NCI-H82 (cell line): ENCODE measurements at regions not wholly inside any gene's neighbourhood (a gene's known extent, or its start where the extent isn't known, plus 50 kb on each side); places are given as distances from the start of the nearest gene placed in this dataset.
"Not testable (repeated sequence)": the region's sequence is repeated elsewhere in the genome, so short reads cannot be mapped to it uniquely, and the experiment has no call there.

Source experiments
- DNase-seq: peaks from one replicate; lab custom pipeline; 2025; lab: John Stamatoyannopoulos, UW

DNA sequence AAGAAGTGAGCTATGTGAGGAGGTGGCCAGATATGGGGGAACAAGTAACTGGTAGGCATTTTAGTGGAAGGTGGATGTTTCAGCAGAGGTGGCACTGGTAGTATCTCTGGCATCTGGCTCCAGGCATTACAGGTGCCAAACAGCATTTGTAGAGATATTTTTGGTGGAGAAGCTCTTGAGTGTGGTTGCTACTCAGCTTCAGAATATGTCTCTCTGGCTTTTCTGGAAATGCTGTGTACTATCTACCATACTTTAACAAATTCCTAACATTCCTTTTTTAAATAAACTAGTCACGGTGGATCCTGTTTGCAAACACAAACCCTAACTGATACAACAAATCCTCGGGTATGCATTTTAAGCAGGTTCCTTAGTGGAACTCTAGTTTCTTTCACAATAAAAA lies 128.0 kb downstream of the BARX2 start:
- no peak for DNase-seq

DNA sequence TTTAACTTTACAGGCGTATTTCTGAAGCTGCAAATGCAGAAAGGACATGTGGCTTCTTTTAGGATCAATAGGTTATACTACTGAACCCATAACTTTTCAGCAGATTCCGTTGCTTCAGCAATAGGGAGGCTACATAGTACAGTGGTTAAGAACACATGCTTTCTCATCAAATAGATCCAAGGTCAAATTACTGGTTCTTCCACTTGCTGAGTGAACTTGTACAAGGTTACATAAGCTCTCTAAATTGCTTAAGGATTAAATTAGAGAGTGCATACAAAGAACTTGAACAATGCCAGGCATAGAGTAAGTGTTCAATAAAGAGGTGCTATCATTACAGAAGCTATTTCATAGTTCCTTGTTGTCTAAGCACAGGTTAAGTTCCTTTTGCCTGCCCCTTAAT lies 129.6 kb downstream of the BARX2 start:
- DNase-seq, result no peak

GRCh38 chr11:129508163-129508562 lies 132.5 kb downstream of the BARX2 start:
- no peak for DNase-seq

DNA sequence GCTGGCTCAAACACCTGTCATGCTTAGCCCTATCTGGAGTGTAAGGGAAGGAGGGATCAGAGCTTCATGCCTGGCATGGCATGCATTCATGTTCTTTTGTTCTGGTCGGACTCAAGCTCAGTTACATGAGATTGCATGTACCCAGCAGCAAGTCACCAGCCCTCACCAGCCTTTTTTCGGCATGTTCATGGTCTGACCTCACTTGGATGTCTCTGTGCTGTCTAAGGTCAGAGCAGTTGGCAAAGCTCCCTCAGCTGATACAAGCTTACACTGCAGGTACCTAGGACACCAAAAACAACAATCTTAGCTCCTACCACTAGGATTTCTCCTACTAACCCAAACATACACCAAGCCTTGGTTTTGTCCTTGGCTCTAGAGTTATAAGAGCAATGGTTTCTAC lies 152.6 kb downstream of the BARX2 start:
- DNase-seq, result no peak

GRCh38 chr11:129530154-129530895 lies 154.7 kb downstream of the BARX2 start:
- no peak for DNase-seq

DNA sequence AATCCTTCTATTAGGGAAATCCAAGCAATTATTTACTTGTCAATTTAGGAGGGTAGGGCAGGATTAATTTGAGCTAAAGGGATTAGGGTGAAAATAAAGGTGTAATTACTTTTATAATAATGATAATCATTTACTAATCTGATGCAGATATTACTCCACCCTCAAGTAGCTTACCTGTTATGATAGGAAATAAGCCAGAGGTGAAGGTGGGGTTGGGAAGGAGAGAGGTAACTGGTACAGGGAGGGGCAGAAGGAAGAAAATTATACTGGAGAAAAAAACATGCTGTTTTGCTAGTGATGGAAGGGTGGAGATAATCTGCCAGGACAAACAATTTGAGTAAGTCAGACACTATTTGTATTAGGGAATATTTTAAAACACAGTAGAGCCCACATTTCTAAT lies 157.7 kb downstream of the BARX2 start:
- DNase-seq, result no peak

DNA sequence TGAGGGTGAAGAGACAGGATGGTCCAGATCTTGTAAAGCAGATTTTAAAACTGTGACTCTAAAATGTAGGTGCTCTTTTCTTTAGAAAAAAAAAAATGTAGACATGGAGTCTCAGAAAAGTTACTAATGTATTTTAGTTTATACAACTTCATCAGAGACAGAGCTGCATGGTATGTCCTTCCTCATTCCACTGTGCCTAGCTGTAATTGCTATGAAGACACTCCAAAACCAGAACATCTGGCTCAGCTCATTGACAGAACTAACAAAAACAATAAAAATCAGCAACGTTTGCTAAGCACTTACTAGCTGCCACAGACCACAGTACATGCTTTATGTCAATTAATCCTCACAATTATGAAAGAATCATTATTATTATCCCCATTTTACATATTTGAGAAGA lies 160.7 kb downstream of the BARX2 start:
- DNase-seq, result no peak

DNA sequence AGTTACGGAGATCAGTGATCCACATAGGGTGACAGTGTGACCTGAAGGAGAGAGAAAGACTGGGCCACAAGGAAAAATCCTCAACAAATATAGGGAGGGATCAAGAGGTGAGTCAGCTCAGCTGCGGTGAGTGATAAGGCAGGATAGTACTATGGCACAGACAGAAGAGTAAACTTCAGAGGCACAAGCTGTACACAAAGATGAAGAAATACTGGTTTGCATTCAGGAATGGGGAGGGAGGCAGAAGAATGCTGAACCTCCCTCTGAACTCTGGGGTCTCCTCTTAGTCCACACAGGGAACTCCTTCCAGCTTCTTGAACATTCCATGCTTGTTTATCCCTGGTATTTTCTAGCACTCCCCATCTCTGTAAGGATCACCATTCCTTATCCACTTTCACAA lies 162.7 kb downstream of the BARX2 start:
- no peak for DNase-seq

- no peak for DNase-seq
Measured at GRCh38 chr11:129543515-129544290, 168.1 kb downstream of the BARX2 start.

DNA sequence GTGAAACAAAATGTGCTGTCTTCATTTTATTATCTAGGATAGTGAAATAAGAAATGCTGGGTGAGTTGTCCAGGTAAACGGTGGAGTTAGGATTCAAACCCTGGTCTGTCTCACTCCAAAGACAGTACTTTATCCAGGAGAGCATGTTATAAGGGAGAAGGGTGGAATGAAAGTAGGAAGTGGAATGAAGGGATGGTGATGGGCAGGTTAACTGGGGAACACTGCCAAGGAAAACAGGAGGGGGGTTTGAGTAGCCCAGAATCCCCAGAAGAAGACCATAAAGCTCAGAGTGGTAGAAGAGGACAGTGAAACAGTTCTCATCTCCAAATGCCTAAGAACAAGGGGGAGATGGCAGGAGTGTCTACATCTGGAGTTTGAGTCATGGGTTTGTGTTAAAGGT lies 169.0 kb downstream of the BARX2 start:
- no peak for DNase-seq

DNA sequence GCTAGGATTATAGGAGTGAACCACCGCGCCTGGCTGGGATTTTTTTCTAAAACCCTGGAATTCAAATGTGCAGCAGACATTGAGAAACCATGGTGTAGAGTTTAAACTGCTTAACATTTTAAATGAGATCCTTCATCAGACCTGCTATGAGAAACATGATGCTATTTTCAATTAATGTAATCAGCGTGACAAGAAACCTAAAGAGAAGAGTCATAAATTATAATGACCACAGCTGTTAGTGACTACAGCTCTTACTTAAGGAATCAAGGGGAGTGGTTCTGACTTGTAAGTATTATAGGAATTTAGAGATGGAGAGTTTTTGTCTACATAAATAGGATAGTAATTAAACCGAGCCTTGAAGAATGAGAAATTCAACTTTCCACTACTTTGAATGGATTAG lies 170.6 kb downstream of the BARX2 start:
- DNase-seq, result no peak

- DNase-seq, result no peak
Measured at GRCh38 chr11:129557421-129557820, 181.8 kb downstream of the BARX2 start.

GRCh38 chr11:129569007-129569406 lies 193.4 kb downstream of the BARX2 start:
- DNase-seq, result no peak

DNA sequence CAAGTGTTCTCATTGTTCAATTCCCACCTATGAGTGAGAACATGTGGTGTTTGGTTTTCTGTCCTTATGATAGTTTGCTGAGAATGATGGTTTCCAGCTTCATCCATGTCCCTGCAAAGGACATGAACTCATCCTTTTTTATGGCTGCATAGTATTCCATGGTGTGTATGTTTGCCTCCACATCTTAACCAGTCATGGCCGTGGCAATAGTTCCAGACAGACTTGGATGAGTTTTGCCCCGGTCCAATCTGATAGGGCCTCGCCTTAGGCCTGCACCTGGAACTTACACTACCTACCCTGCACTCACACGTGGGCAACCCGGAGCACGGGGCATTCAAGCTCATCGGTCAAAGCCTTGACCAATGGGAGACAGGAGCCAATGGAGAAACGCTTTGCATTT lies 197.0 kb downstream of the BARX2 start:
- not testable (repeated sequence) for DNase-seq

GRCh38 chr11:129573161-129573560 lies 197.5 kb downstream of the BARX2 start:
- DNase-seq, result no peak

- DNase-seq, result no peak
Measured at GRCh38 chr11:129574431-129574830, 198.8 kb downstream of the BARX2 start.

- no peak for DNase-seq
Measured at GRCh38 chr11:129576652-129577051, 201.0 kb downstream of the BARX2 start.

GRCh38 chr11:129578006-129578405 lies 202.4 kb downstream of the BARX2 start:
- DNase-seq, result no peak

DNA sequence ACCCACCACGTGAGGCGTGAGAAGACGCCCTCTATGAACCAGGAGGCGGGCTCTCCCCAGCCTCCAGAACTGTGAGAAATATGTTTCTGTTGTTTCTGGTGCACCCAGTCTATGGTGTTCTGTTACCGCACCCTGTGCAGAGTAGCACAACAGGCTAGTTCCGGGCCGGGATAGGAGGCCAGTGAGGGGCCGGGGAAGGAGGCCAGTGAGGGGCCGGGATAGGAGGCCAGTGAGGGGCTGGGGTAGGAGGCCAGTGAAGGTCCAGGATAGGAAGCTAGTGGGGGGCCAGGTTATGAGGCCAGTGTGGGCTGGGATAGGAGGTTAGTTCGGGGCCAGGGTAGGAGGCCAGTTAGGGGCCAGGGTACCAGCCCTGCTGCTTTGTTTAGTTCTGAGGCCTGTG lies 204.6 kb downstream of the BARX2 start:
- no peak for DNase-seq

DNA sequence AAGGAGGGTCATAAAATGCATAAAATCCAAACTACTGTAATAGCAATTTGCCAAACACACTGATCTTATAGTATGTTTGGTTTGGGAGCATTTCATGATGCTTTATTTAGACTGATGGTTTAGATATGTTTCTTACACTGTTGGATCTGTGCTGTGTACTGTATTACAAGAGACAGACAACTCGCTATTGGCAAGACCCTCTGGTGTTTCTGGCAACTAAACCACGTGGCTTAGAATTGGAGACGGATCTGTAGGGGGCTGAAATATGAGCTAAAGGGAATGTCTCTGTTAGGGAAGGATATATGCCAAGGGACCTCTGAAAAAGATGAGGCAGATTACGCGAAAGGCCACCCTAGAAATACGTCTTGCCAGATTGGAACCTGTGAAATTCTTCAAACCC lies 208.7 kb downstream of the BARX2 start:
- DNase-seq, result no peak

GRCh38 chr11:129589190-129589860 lies 213.7 kb downstream of the BARX2 start:
- no peak for DNase-seq

GRCh38 chr11:129590030-129590752 lies 214.5 kb downstream of the BARX2 start:
- no peak for DNase-seq
